Progenitor cell of endocrine pancreas (in vitro differentiated cells): ENCODE measurements at regions not wholly inside any gene's neighbourhood (a gene's known extent, or its start where the extent isn't known, plus 50 kb on each side); places are given as distances from the start of the nearest gene placed in this dataset.
"Not testable (repeated sequence)": the region's sequence is repeated elsewhere in the genome, so short reads cannot be mapped to it uniquely, and the experiment has no call there.

Experiments
- DNase-seq: peaks from one replicate; pipeline ENCODE4 v3.0.0; 2021; ENCODE audit warnings: low spot score; ENCODE audit not compliant: unreplicated experiment
- H3K27ac Mint-ChIP-seq: 2 replicates; pipeline ENCODE4 v1.8.0; 2021; ENCODE audit warnings: mild to moderate bottlenecking, moderate library complexity, mixed read lengths
- H3K27me3 Mint-ChIP-seq: 2 replicates; pipeline ENCODE4 v1.8.0; 2021; ENCODE audit warnings: mixed read lengths
- H3K36me3 Mint-ChIP-seq: 2 replicates; pipeline ENCODE4 v1.8.0; 2022; ENCODE audit warnings: mixed read lengths; ENCODE audit not compliant: insufficient read depth
- H3K4me1 Mint-ChIP-seq: 2 replicates; pipeline ENCODE4 v1.8.0; 2021; ENCODE audit warnings: low read depth, mixed read lengths
- H3K4me3 Mint-ChIP-seq: 2 replicates; pipeline ENCODE4 v1.8.0; 2021; ENCODE audit warnings: low read depth, mild to moderate bottlenecking, moderate library complexity, mixed read lengths
- H3K9me3 Mint-ChIP-seq: 2 replicates; pipeline ENCODE4 v1.8.0; 2021; ENCODE audit warnings: low read depth, mixed read lengths
- TF ChIP-seq, protein P1 (sequence below): fragments of 200-600 bp; sonication (generic); IDR thresholded peaks from one replicate; pipeline ENCODE4 v1.5.0; 2021; ENCODE audit warnings: antibody characterized with exemption, mild to moderate bottlenecking; ENCODE audit not compliant: unreplicated experiment

DNA sequence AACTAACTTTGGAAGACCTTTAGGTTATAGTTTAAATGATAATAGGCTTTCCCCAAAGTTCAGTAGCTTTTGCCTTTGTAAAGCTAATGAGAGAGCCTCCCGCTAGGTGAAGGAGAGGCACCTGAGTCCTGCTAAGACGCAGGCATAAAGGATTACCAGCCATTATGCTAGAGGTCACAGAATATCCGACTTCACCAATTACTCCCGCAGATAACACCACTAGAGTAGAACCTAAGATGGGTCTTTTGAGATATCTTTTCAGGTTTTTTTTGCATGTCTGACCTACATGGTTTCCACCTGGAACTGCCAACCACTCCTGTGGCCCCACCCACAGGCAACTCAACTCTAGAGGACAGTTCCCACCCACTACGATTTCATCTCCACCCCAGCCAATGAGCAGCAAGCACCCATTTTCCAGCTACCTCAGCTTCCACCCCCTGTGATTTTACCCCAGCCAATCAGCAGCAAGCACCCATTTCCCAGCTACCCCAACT, 314.3 kb downstream of the BRD1 start:
- no peak for DNase-seq
- Mint-ChIP-seq H3K9me3 (peaks cover 7% of the 10 kb centered on the region), H3K4me1 (no peaks in the 10 kb centered on the region), H3K4me3 (no peak overlapping the region), H3K27me3 (peaks cover 15% of the 10 kb centered on the region), H3K36me3 (no peaks in the 10 kb centered on the region), H3K27ac (no peak overlapping the region)
- TF ChIP-seq, protein P1, sequence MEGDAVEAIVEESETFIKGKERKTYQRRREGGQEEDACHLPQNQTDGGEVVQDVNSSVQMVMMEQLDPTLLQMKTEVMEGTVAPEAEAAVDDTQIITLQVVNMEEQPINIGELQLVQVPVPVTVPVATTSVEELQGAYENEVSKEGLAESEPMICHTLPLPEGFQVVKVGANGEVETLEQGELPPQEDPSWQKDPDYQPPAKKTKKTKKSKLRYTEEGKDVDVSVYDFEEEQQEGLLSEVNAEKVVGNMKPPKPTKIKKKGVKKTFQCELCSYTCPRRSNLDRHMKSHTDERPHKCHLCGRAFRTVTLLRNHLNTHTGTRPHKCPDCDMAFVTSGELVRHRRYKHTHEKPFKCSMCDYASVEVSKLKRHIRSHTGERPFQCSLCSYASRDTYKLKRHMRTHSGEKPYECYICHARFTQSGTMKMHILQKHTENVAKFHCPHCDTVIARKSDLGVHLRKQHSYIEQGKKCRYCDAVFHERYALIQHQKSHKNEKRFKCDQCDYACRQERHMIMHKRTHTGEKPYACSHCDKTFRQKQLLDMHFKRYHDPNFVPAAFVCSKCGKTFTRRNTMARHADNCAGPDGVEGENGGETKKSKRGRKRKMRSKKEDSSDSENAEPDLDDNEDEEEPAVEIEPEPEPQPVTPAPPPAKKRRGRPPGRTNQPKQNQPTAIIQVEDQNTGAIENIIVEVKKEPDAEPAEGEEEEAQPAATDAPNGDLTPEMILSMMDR: no peak

DNA sequence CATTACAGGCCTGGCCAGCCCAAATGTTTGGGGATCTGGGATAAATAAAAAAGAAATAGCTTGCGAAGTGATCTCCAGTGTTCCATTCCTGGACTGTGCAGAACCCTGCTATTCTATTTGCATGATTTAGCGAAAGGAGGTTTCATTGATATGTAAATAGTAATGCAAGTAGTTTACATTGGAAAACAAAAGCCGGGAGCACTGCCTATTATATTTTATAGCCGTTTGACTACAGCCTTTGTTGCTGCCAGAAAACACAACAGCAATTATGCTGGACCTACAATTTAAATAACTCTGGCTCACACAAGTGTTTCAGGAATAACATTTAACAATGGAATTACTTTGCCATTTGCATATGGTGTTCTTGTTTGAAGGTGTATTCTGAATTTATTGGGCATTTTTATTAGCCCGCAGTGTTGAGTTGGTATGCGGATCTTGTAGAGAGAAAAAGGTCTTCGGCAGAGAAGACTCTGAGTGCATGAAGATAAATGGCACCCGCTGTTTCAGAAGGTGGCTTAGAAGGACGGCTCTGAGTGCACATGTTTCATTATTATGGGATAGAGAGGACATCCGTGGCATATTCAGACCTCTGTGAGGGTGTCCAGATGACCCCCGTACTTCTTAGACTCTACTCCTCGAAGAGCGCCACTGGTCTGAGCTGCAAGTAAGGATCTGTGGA, 315.0 kb downstream of the BRD1 start:
- TF ChIP-seq, protein P1: no peak
- no peak for DNase-seq
- Mint-ChIP-seq H3K27ac (no peak overlapping the region), H3K9me3 (peaks cover 7% of the 10 kb centered on the region), H3K36me3 (no peaks in the 10 kb centered on the region), H3K4me1 (no peaks in the 10 kb centered on the region), H3K27me3 (peaks cover 15% of the 10 kb centered on the region), H3K4me3 (no peak overlapping the region)

DNA sequence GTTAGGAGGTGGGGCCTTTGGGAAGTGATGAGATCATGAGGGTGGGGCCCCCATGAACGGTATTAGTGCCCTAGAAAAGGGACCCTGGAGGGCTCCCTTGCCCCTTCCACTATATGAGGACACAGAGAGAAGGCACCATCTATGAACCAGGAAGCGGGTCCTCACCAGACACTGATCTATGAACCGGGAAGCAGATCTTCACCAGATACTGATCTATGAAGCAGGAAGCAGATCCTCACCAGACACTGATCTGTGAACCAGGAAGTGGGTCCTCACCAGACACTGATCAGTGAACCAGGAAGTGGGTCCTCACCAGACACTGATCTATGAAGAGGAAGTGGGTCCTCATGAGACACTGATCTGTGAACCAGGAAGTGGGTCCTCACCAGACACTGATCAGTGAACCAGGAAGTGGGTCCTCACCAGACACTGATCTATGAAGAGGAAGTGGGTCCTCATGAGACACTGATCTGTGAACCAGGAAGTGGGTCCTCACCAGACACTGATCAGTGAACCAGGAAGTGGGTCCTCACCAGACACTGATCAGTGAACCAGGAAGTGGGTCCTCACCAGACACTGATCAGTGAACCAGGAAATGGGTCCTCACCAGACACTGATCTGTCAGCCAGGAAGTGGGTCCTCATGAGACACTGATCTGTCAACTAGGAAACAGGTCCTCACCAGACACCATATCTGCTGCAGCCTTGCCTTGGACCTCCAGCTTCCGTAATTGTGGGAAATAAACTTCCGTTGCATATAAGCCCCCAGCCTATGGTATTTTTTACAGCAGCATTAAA, 316.1 kb downstream of the BRD1 start:
- DNase-seq, H3K27ac Mint-ChIP-seq, H3K4me3 Mint-ChIP-seq, H3K4me1 Mint-ChIP-seq, H3K9me3 Mint-ChIP-seq, H3K36me3 Mint-ChIP-seq: not testable (repeated sequence)
- peaks cover 15% of the 10 kb centered on the region for H3K27me3 Mint-ChIP-seq

DNA sequence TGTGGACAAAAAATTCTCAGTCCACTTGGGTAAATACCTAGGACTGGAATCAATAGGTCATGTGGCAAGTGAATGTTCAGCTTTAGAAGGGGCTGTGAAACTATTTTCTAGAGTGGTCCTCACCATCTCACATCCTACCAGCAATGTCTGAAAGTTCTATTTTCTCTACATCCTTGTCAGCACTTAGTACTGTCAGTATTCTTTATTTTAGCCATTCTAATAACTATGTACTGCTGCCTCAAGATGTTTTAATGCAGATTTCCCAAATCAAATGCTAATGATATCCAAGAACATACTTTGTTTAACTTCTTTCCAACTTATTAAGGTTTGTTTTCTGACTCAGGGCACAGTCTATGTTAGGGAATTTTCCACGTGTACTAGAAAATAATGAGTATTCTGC, 317.0 kb downstream of the BRD1 start:
- Mint-ChIP-seq H3K4me1 (no peaks in the 10 kb centered on the region), H3K27ac (no peak overlapping the region), H3K36me3 (no peaks in the 10 kb centered on the region), H3K9me3 (peaks cover 7% of the 10 kb centered on the region), H3K4me3 (no peak overlapping the region), H3K27me3 (peaks cover 14% of the 10 kb centered on the region)
- TF ChIP-seq, protein P1: no peak
- no peak for DNase-seq

DNA sequence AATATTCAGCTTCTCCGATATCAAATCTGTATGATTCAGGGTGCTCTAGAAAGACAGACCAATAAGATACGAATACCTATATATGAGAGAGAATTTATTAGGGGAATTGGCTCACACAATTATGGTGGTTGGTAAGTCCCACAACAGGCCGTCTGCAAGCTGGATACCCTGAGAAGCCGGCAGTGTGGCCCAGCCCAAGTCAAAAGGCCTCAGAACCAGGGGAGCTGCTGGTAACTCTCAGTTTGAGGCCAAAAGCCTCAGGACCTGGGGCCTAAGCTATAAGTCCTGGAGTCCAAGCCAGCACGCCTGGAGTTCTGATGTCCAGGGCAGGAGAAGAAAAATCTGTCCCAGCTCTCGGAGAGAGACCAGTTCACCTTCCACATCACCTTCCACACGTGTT, 318.7 kb downstream of the BRD1 start:
- TF ChIP-seq, protein P1: no peak
- Mint-ChIP-seq H3K9me3 (peaks cover 7% of the 10 kb centered on the region), H3K27me3 (peaks cover 13% of the 10 kb centered on the region), H3K4me3 (no peak overlapping the region), H3K4me1 (no peaks in the 10 kb centered on the region), H3K36me3 (no peaks in the 10 kb centered on the region), H3K27ac (no peak overlapping the region)
- DNase-seq: no peak

DNA sequence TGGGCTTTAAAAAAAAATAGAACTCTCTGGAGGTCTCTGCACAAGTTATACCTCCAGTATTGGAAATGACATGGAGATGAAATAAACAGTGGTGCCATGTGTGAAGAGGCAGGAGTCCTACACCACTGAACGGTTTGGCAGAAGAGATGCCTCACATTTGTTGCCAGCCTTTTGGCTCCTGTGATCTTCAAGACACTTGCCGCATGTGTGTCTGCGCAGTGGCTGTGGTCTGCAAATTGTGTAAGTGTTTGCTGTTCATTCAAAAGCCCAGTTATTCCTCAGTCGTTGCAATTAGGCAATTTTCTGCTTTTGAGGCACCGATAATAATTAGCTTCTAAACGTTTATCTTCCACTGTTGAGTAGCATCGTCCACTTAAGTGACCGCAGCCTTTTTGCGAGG, 319.1 kb downstream of the BRD1 start:
- Mint-ChIP-seq H3K4me1 (no peaks in the 10 kb centered on the region), H3K4me3 (no peak overlapping the region), H3K27ac (no peak overlapping the region), H3K9me3 (peaks cover 7% of the 10 kb centered on the region), H3K36me3 (no peaks in the 10 kb centered on the region), H3K27me3 (peaks cover 9% of the 10 kb centered on the region)
- no peak for DNase-seq
- TF ChIP-seq, protein P1: no peak
